ENCODE measurements at regions not wholly inside any gene's neighbourhood (a gene's known extent, or its start where the extent isn't known, plus 50 kb on each side); places are given as distances from the start of the nearest gene placed in this dataset.
A peak's percentile ranks its signal among the peaks of the same experiment; 100 is the strongest.

GRCh38 chr13:76768384-76768783 lies 117.8 kb downstream of the KCTD12 start:
- ChIA-PET POLR2A (no interaction called here), CTCF (no interaction called here)
- no peak for DNase-seq (ENCODE audit: extremely low spot score)
- TF ChIP-seq HDGF (IDR thresholded peaks at IDR 0.05; ENCODE audit: borderline replicate concordance) (no peak), SUZ12 (IDR thresholded peaks at IDR 0.05) (no peak), BHLHE40 (IDR thresholded peaks at IDR 0.05; ENCODE audit: borderline replicate concordance) (no peak), PKNOX1 (IDR thresholded peaks at IDR 0.05) (no peak), TARDBP (IDR thresholded peaks at IDR 0.05) (no peak), ARNT (IDR thresholded peaks at IDR 0.05) (no peak), L3MBTL2 (conservative IDR thresholded peaks at IDR 0.05) (no peak), SP1 (IDR thresholded peaks at IDR 0.05) (no peak), ELF4 (IDR thresholded peaks at IDR 0.05) (no peak), FOXK2 (IDR thresholded peaks at IDR 0.05) (no peak), FOXA1 (IDR thresholded peaks at IDR 0.05) (no peak), CTBP1 (IDR thresholded peaks at IDR 0.05; ENCODE audit: borderline replicate concordance) (no peak), LEF1 (IDR thresholded peaks at IDR 0.05; ENCODE audit: borderline replicate concordance) (no peak), FOXM1 (IDR thresholded peaks at IDR 0.05; ENCODE audit: borderline replicate concordance) (no peak), NFRKB (IDR thresholded peaks at IDR 0.05) (no peak), ZNF384 (IDR thresholded peaks at IDR 0.05) (no peak)

GRCh38 chr13:76764916-76765315 lies 121.3 kb downstream of the KCTD12 start:
- no peak for TF ChIP-seq SUZ12 (IDR thresholded peaks at IDR 0.05)
- TF ChIP-seq FOXK2 (IDR thresholded peaks at IDR 0.05) = no peak
- TF ChIP-seq PKNOX1 (IDR thresholded peaks at IDR 0.05) = no peak
- no peak for TF ChIP-seq FOXA1 (IDR thresholded peaks at IDR 0.05)
- TF ChIP-seq ARNT (IDR thresholded peaks at IDR 0.05) = no peak
- no peak for TF ChIP-seq FOXM1 (IDR thresholded peaks at IDR 0.05; ENCODE audit: borderline replicate concordance)
- no peak for TF ChIP-seq L3MBTL2 (conservative IDR thresholded peaks at IDR 0.05)
- TF ChIP-seq CTBP1 (IDR thresholded peaks at IDR 0.05; ENCODE audit: borderline replicate concordance) = no peak
- TF ChIP-seq TARDBP (IDR thresholded peaks at IDR 0.05) = no peak
- no peak for TF ChIP-seq ZNF384 (IDR thresholded peaks at IDR 0.05)
- TF ChIP-seq SP1 (IDR thresholded peaks at IDR 0.05) = no peak
- TF ChIP-seq NFRKB (IDR thresholded peaks at IDR 0.05) = no peak
- TF ChIP-seq ELF4 (IDR thresholded peaks at IDR 0.05) = no peak
- TF ChIP-seq LEF1 (IDR thresholded peaks at IDR 0.05; ENCODE audit: borderline replicate concordance) = no peak
- no peak for TF ChIP-seq HDGF (IDR thresholded peaks at IDR 0.05; ENCODE audit: borderline replicate concordance)
- CTCF ChIA-PET = interaction anchor here (0.7 kb wide), 1 partner anchor 120 kb away, joined by 3 read pairs; no protein-coding TSS in a partner anchor
- DNase-seq (ENCODE audit: extremely low spot score) = no peak
- POLR2A ChIA-PET = no interaction called here

- TF ChIP-seq PKNOX1 (IDR thresholded peaks at IDR 0.05) (no peak), FOXA1 (IDR thresholded peaks at IDR 0.05) (no peak), L3MBTL2 (conservative IDR thresholded peaks at IDR 0.05) (no peak), FOXM1 (IDR thresholded peaks at IDR 0.05; ENCODE audit: borderline replicate concordance) (no peak), CTBP1 (IDR thresholded peaks at IDR 0.05; ENCODE audit: borderline replicate concordance) (no peak), ARNT (IDR thresholded peaks at IDR 0.05) (no peak), SP1 (IDR thresholded peaks at IDR 0.05) (no peak), NFRKB (IDR thresholded peaks at IDR 0.05) (no peak), LEF1 (IDR thresholded peaks at IDR 0.05; ENCODE audit: borderline replicate concordance) (no peak), FOXK2 (IDR thresholded peaks at IDR 0.05) (no peak), ELF4 (IDR thresholded peaks at IDR 0.05) (no peak), SUZ12 (IDR thresholded peaks at IDR 0.05) (no peak), ZNF384 (IDR thresholded peaks at IDR 0.05) (no peak), BHLHE40 (IDR thresholded peaks at IDR 0.05; ENCODE audit: borderline replicate concordance) (no peak)
- ChIA-PET POLR2A (no interaction called here), CTCF (no interaction called here)
- peak; percentile 31 for DNase-seq (ENCODE audit: extremely low spot score)
Measured at GRCh38 chr13:76764429-76764828, 121.8 kb downstream of the KCTD12 start.

- ChIA-PET CTCF (no interaction called here), POLR2A (no interaction called here)
Measured at GRCh38 chr13:76762721-76763120, 123.5 kb downstream of the KCTD12 start.

More at GRCh38 chr13:76762721-76763120, 123.5 kb downstream of the KCTD12 start:
- TF ChIP-seq ELF4 (IDR thresholded peaks at IDR 0.05) (no peak), ARNT (IDR thresholded peaks at IDR 0.05) (no peak), L3MBTL2 (conservative IDR thresholded peaks at IDR 0.05) (no peak), FOXA1 (IDR thresholded peaks at IDR 0.05) (no peak), FOXK2 (IDR thresholded peaks at IDR 0.05) (no peak), HDGF (IDR thresholded peaks at IDR 0.05; ENCODE audit: borderline replicate concordance) (no peak), SUZ12 (IDR thresholded peaks at IDR 0.05) (no peak), TARDBP (IDR thresholded peaks at IDR 0.05) (no peak), BHLHE40 (IDR thresholded peaks at IDR 0.05; ENCODE audit: borderline replicate concordance) (no peak), LEF1 (IDR thresholded peaks at IDR 0.05; ENCODE audit: borderline replicate concordance) (no peak), NFRKB (IDR thresholded peaks at IDR 0.05) (no peak), FOXM1 (IDR thresholded peaks at IDR 0.05; ENCODE audit: borderline replicate concordance) (no peak), SP1 (IDR thresholded peaks at IDR 0.05) (no peak), ZNF384 (IDR thresholded peaks at IDR 0.05) (no peak), PKNOX1 (IDR thresholded peaks at IDR 0.05) (no peak), CTBP1 (IDR thresholded peaks at IDR 0.05; ENCODE audit: borderline replicate concordance) (no peak)
- DNase-seq (ENCODE audit: extremely low spot score) = no peak

Data from HEK293T (cell line).